IPS-NIHi7 (cell line): ENCODE measurements at regions not wholly inside any gene's neighbourhood (a gene's known extent, or its start where the extent isn't known, plus 50 kb on each side); places are given as distances from the start of the nearest gene placed in this dataset.
A peak's percentile ranks its signal among the peaks of the same experiment; 100 is the strongest.

Experiments used
- DNase-seq: peaks from one replicate; pipeline ENCODE4 v3.0.0; 2012; ENCODE audit warnings: mixed read lengths; ENCODE audit errors: extremely low spot score

- DNase-seq: no peak
These were observed 565.2 kb upstream of the PKDCC start for GRCh38 chr2:41482659-41483058.

GRCh38 chr2:41483226-41483625 lies 564.6 kb upstream of the PKDCC start:
- DNase-seq: no peak

GRCh38 chr2:41483982-41484857 lies 563.6 kb upstream of the PKDCC start:
- DNase-seq: no peak

GRCh38 chr2:41484858-41485234 lies 563.0 kb upstream of the PKDCC start:
- no peak for DNase-seq

GRCh38 chr2:41486948-41487347 lies 560.9 kb upstream of the PKDCC start:
- no peak for DNase-seq

GRCh38 chr2:41488888-41489287 lies 558.9 kb upstream of the PKDCC start:
- no peak for DNase-seq

GRCh38 chr2:41489638-41490037 lies 558.2 kb upstream of the PKDCC start:
- no peak for DNase-seq

GRCh38 chr2:41495050-41495449 lies 552.8 kb upstream of the PKDCC start:
- DNase-seq: peak; percentile 14

GRCh38 chr2:41496908-41497307 lies 550.9 kb upstream of the PKDCC start:
- DNase-seq: no peak

- no peak for DNase-seq
These were observed 549.0 kb upstream of the PKDCC start for GRCh38 chr2:41498781-41499180.

GRCh38 chr2:41500895-41501294 lies 546.9 kb upstream of the PKDCC start:
- no peak for DNase-seq

GRCh38 chr2:41502752-41503151 lies 545.1 kb upstream of the PKDCC start:
- no peak for DNase-seq

GRCh38 chr2:41504532-41504931 lies 543.3 kb upstream of the PKDCC start:
- no peak for DNase-seq

- no peak for DNase-seq
These were observed 537.7 kb upstream of the PKDCC start for GRCh38 chr2:41510108-41510507.

GRCh38 chr2:41521211-41521610 lies 526.6 kb upstream of the PKDCC start:
- peak; percentile 16 for DNase-seq

GRCh38 chr2:41527525-41528323 lies 520.1 kb upstream of the PKDCC start:
- DNase-seq: no peak

- no peak for DNase-seq
These were observed 512.2 kb upstream of the PKDCC start for GRCh38 chr2:41535575-41535974.

- DNase-seq: no peak
These were observed 507.4 kb upstream of the PKDCC start for GRCh38 chr2:41540272-41540998.

- no peak for DNase-seq
These were observed 504.1 kb upstream of the PKDCC start for GRCh38 chr2:41543726-41544125.

GRCh38 chr2:41544709-41545108 lies 503.1 kb upstream of the PKDCC start:
- no peak for DNase-seq

GRCh38 chr2:41546031-41546430 lies 501.8 kb upstream of the PKDCC start:
- DNase-seq: no peak

GRCh38 chr2:41568648-41569047 lies 479.2 kb upstream of the PKDCC start:
- no peak for DNase-seq
